H9 (cell line): ENCODE measurements at regions not wholly inside any gene's neighbourhood (a gene's known extent, or its start where the extent isn't known, plus 50 kb on each side); places are given as distances from the start of the nearest gene placed in this dataset.

ENCODE experiments used
- DNase-seq: peaks from one replicate; pipeline ENCODE4 v3.0.0-alpha.2; 2017
- H2AFZ ChIP-seq: one replicate; pipeline ENCODE4 v1.6.1; 2013; ENCODE audit warnings: mild to moderate bottlenecking, low read length, control low read depth, moderate library complexity
- H2AK5ac ChIP-seq: 2 replicates; pipeline ENCODE4 v1.6.1; 2013; ENCODE audit warnings: low read length, control low read depth, mixed read lengths; ENCODE audit not compliant: insufficient read length
- H2BK120ac ChIP-seq: one replicate; pipeline ENCODE4 v1.6.1; 2013; ENCODE audit warnings: low read depth, mild to moderate bottlenecking, low read length, control low read depth, inconsistent platforms; ENCODE audit not compliant: poor library complexity, severe bottlenecking
- H2BK12ac ChIP-seq: 2 replicates; pipeline ENCODE4 v1.6.1; 2013; ENCODE audit warnings: low read length, control low read depth, mixed read lengths, low read depth; ENCODE audit not compliant: insufficient read length
- H2BK15ac ChIP-seq: 2 replicates; pipeline ENCODE4 v1.6.1; 2013; ENCODE audit warnings: low read depth, low read length, control low read depth
- H2BK20ac ChIP-seq: one replicate; pipeline ENCODE4 v1.6.1; 2013; ENCODE audit warnings: low read depth, mild to moderate bottlenecking, low read length, control low read depth, inconsistent platforms; ENCODE audit not compliant: poor library complexity, severe bottlenecking
- H2BK5ac ChIP-seq: 2 replicates; pipeline ENCODE4 v1.6.1; 2013; ENCODE audit warnings: low read length, control low read depth, mixed read lengths; ENCODE audit not compliant: insufficient read length
- H3K14ac ChIP-seq: 2 replicates; pipeline ENCODE4 v1.6.1; 2013; ENCODE audit warnings: low read length, control low read depth; ENCODE audit not compliant: insufficient read depth
- H3K18ac ChIP-seq: 2 replicates; pipeline ENCODE4 v1.6.1; 2013; ENCODE audit warnings: low read depth, mild to moderate bottlenecking, mixed read lengths, low read length, control low read depth; ENCODE audit not compliant: insufficient read length
- H3K23ac ChIP-seq: 2 replicates; pipeline ENCODE4 v1.6.1; 2013; ENCODE audit warnings: low read length, control low read depth, mixed read lengths, low read depth; ENCODE audit not compliant: insufficient read length
- H3K23me2 ChIP-seq: 2 replicates; pipeline ENCODE4 v1.6.1; 2013; ENCODE audit warnings: low read depth, mild to moderate bottlenecking, mixed read lengths, low read length, control low read depth; ENCODE audit not compliant: insufficient read length, poor library complexity, severe bottlenecking
- H3K27ac ChIP-seq: 2 replicates; pipeline ENCODE4 v1.5.1; 2013; ENCODE audit warnings: low read length, control low read depth, mixed read lengths, low read depth; ENCODE audit not compliant: insufficient read length
- H3K27me3 ChIP-seq: 2 replicates; pipeline ENCODE4 v1.6.1; 2013; ENCODE audit warnings: low read length, control low read depth, inconsistent platforms; ENCODE audit not compliant: insufficient read depth
- H3K4ac ChIP-seq: 2 replicates; pipeline ENCODE4 v1.6.1; 2013; ENCODE audit warnings: low read depth, mild to moderate bottlenecking, control low read depth, inconsistent platforms, low read length, moderate library complexity
- H3K4me1 ChIP-seq: 2 replicates; pipeline ENCODE4 v1.6.1; 2013; ENCODE audit warnings: low read length, control low read depth, inconsistent platforms; ENCODE audit not compliant: insufficient read depth
- H3K4me2 ChIP-seq: 2 replicates; pipeline ENCODE4 v1.6.1; 2013; ENCODE audit warnings: low read length, control low read depth, mixed read lengths; ENCODE audit not compliant: insufficient read length, insufficient read depth
- H3K56ac ChIP-seq: 2 replicates; pipeline ENCODE4 v1.6.1; 2013; ENCODE audit warnings: low read depth, mild to moderate bottlenecking, mixed read lengths, low read length, control low read depth; ENCODE audit not compliant: insufficient read length
- H3K79me1 ChIP-seq: 2 replicates; pipeline ENCODE4 v1.6.1; 2013; ENCODE audit warnings: low read depth, mild to moderate bottlenecking, moderate library complexity, low read length, control low read depth, inconsistent platforms; ENCODE audit not compliant: insufficient read depth, poor library complexity, severe bottlenecking
- H3K79me2 ChIP-seq: 2 replicates; pipeline ENCODE4 v1.6.1; 2013; ENCODE audit warnings: low read length, control low read depth, inconsistent platforms; ENCODE audit not compliant: insufficient read depth
- H3K9ac ChIP-seq: 2 replicates; pipeline ENCODE4 v1.6.1; 2013; ENCODE audit warnings: low read length, control low read depth, mixed read lengths; ENCODE audit not compliant: insufficient read length; ENCODE audit errors: extremely low read depth
- H3K9me3 ChIP-seq: one replicate; pipeline ENCODE4 v1.6.1; 2013; ENCODE audit warnings: low read depth, low read length, inconsistent platforms; ENCODE audit not compliant: control insufficient read depth
- H3T11ph ChIP-seq: one replicate; pipeline ENCODE4 v1.6.1; 2013; ENCODE audit warnings: mild to moderate bottlenecking, low read length, control low read depth, inconsistent platforms
- H4K20me1 ChIP-seq: one replicate; pipeline ENCODE4 v1.6.1; 2013; ENCODE audit not compliant: control insufficient read depth, insufficient read length, insufficient read depth
- H4K5ac ChIP-seq: 2 replicates; pipeline ENCODE4 v1.6.1; 2013; ENCODE audit warnings: low read depth, mild to moderate bottlenecking, mixed read lengths, low read length, control low read depth; ENCODE audit not compliant: insufficient read length
- H4K8ac ChIP-seq: replicated peaks from 2 replicates; pipeline ENCODE4 v1.6.1; 2013; ENCODE audit warnings: low read length, control low read depth, mixed read lengths, low read depth; ENCODE audit not compliant: insufficient read length
- H4K91ac ChIP-seq: 2 replicates; pipeline ENCODE4 v1.6.1; 2013; ENCODE audit warnings: low read depth, mild to moderate bottlenecking, moderate library complexity, mixed read lengths, low read length, control low read depth; ENCODE audit not compliant: insufficient read length
- H3K27ac Mint-ChIP-seq, 3 experiments: 2 replicates in 2 of 3; 3 replicates in 1 of 3; pipeline ENCODE4 v1.8.0; 2020 to 2021; ENCODE audit warnings: mixed read lengths in 3 of 3, mild to moderate bottlenecking in 1 of 3, moderate library complexity in 1 of 3
- H3K27me3 Mint-ChIP-seq: 2 replicates; pipeline ENCODE4 v1.8.0; 2021; ENCODE audit warnings: low read depth, mild to moderate bottlenecking, moderate library complexity, mixed read lengths
- H3K36me3 Mint-ChIP-seq, 3 experiments: 2 replicates in 2 of 3; 3 replicates in 1 of 3; pipeline ENCODE4 v1.8.0; 2020 to 2021; ENCODE audit warnings: low read depth in 3 of 3, mixed read lengths in 3 of 3; ENCODE audit not compliant: insufficient read depth in 1 of 3
- H3K4me1 Mint-ChIP-seq, 2 experiments: 2 replicates each; pipeline ENCODE4 v1.8.0; 2020; ENCODE audit warnings: mixed read lengths in 2 of 2
- H3K4me3 Mint-ChIP-seq, 2 experiments: 2 replicates in 1 of 2; 3 replicates in 1 of 2; pipeline ENCODE4 v1.8.0; 2020 to 2021; ENCODE audit warnings: mild to moderate bottlenecking in 2 of 2, mixed read lengths in 2 of 2, moderate library complexity in 1 of 2
- H3K9me3 Mint-ChIP-seq, 2 experiments: 2 replicates in 1 of 2; 3 replicates in 1 of 2; pipeline ENCODE4 v1.8.0; 2020; ENCODE audit warnings: mild to moderate bottlenecking in 2 of 2, mixed read lengths in 2 of 2, moderate library complexity in 1 of 2
- CTCF ChIP-seq: fragments of 200-600 bp; sonication (generic); conservative IDR thresholded peaks from 3 replicates; pipeline ENCODE4 v1.8.0; 2021; ENCODE audit warnings: antibody characterized with exemption, mild to moderate bottlenecking
- WGBS: extraction: QIAGEN DNeasy Blood & Tissue Kit; methylation state at CpG from one replicate; pipeline ENCODE4 v1.1.7; 2013; ENCODE audit warnings: missing lambda C conversion rate, low lambda C conversion rate, mixed read lengths; ENCODE audit not compliant: insufficient read length; ENCODE audit errors: extremely low coverage; 5-methylcytosine and 5-hydroxymethylcytosine counted together

GRCh38 chr3:81955878-81956277 lies 194.4 kb upstream of the GBE1 start:
- Histone ChIP-seq H2BK15ac (no peak overlapping the region), H2BK5ac (no peak overlapping the region), H3K23me2 (no peaks in the 10 kb centered on the region), H2BK120ac (no peak overlapping the region), H3K9me3 (no peaks in the 10 kb centered on the region), H3K27me3 (no peaks in the 10 kb centered on the region), H4K8ac (no peak overlapping the region), H3K4ac (no peak overlapping the region), H2BK12ac (no peak overlapping the region), H3K79me2 (no peaks in the 10 kb centered on the region), H4K91ac (no peak overlapping the region), H3K27ac (no peak overlapping the region), H3K14ac (no peak overlapping the region), H4K20me1 (no peaks in the 10 kb centered on the region), H3T11ph (no peak overlapping the region), H3K79me1 (no peaks in the 10 kb centered on the region), H2BK20ac (no peak overlapping the region), H3K23ac (no peak overlapping the region), H3K4me1 (no peaks in the 10 kb centered on the region; the same call in 1 of the 2 replicates), H3K4me2 (no peak overlapping the region), H3K18ac (no peak overlapping the region), H4K5ac (no peak overlapping the region), H2AFZ (no peak overlapping the region), H3K9ac (no peak overlapping the region), H3K56ac (no peak overlapping the region), H2AK5ac (no peak overlapping the region)
- peaks cover 3 to 7% of the 10 kb centered on the region in 2 experiments; a peak in 1 of 4 replicates for H3K4me1 Mint-ChIP-seq
- H3K4me3 Mint-ChIP-seq, result no peak overlapping the region
- no peaks in the 10 kb centered on the region; a peak in 1 of 7 replicates for H3K36me3 Mint-ChIP-seq
- H3K9me3 Mint-ChIP-seq, result peaks cover 3 to 4% of the 10 kb centered on the region in 2 experiments; a peak in 2 of 5 replicates
- TF ChIP-seq CTCF, result no peak
- no CpG with 5 or more reads among the region's 4 CpGs for WGBS
- no peaks in the 10 kb centered on the region for H3K27me3 Mint-ChIP-seq
- H3K27ac Mint-ChIP-seq, result no peak overlapping the region; a peak in 1 of 7 replicates
- DNase-seq, result no peak
